DND-41 (cell line): ENCODE measurements at regions not wholly inside any gene's neighbourhood (a gene's known extent, or its start where the extent isn't known, plus 50 kb on each side); places are given as distances from the start of the nearest gene placed in this dataset.

ENCODE experiments used
- ATAC-seq: fragments of 200-7000 bp; cut with Tn5 transposase; 3 replicates; pipeline ENCODE4 v1.9.1; 2021; ENCODE audit warnings: low read depth; ENCODE audit not compliant: insufficient read depth
- DNase-seq: peaks from one replicate; pipeline ENCODE4 v3.0.0-alpha.2; 2020
- H2AFZ ChIP-seq: 2 replicates; pipeline ENCODE4 v1.6.0; 2012; ENCODE audit warnings: low read depth, low read length
- H3K27ac ChIP-seq: 2 replicates; pipeline ENCODE4 v1.5.1; 2012; ENCODE audit warnings: low read length, inconsistent platforms
- H3K27me3 ChIP-seq: fragments of 200-600 bp; sonication (generic); 2 replicates; pipeline ENCODE4 v1.6.0; 2012; ENCODE audit warnings: low read length, mild to moderate bottlenecking, inconsistent platforms; ENCODE audit not compliant: insufficient read depth, poor library complexity
- H3K36me3 ChIP-seq: 2 replicates; pipeline ENCODE4 v1.5.1; 2012; ENCODE audit warnings: low read length, inconsistent platforms; ENCODE audit not compliant: insufficient read depth
- H3K4me1 ChIP-seq: 2 replicates; pipeline ENCODE4 v1.5.1; 2012; ENCODE audit warnings: mild to moderate bottlenecking, low read length; ENCODE audit not compliant: insufficient read depth
- H3K4me2 ChIP-seq: 2 replicates; pipeline ENCODE4 v1.6.0; 2012; ENCODE audit warnings: mild to moderate bottlenecking, moderate library complexity, low read length, inconsistent platforms; ENCODE audit not compliant: insufficient read depth
- H3K4me3 ChIP-seq, 2 experiments: fragments of 200-600 bp in 1 of 2; shearing (Covaris generic) in 1 of 2; 2 replicates each; pipeline ENCODE4 v1.5.1; 2012 to 2016; ENCODE audit warnings: inconsistent platforms in 2 of 2, low read length in 2 of 2, mild to moderate bottlenecking in 2 of 2, low read depth in 1 of 2, moderate library complexity in 1 of 2
- H3K79me2 ChIP-seq: 2 replicates; pipeline ENCODE4 v1.6.0; 2012; ENCODE audit warnings: low read length, inconsistent platforms; ENCODE audit not compliant: insufficient read depth
- H3K9ac ChIP-seq: 2 replicates; pipeline ENCODE4 v1.6.0; 2012; ENCODE audit warnings: low read depth, mild to moderate bottlenecking, inconsistent platforms, low read length, moderate library complexity
- H3K9me3 ChIP-seq: 2 replicates; pipeline ENCODE4 v1.5.1; 2012; ENCODE audit warnings: low read length, moderate library complexity, mild to moderate bottlenecking, inconsistent platforms; ENCODE audit not compliant: insufficient read depth, severe bottlenecking
- H4K20me1 ChIP-seq: 2 replicates; pipeline ENCODE4 v1.6.0; 2012; ENCODE audit warnings: low read length; ENCODE audit not compliant: insufficient read depth
- CTCF ChIP-seq: IDR thresholded peaks from 2 replicates; pipeline ENCODE4 v1.5.1; 2012; ENCODE audit warnings: borderline replicate concordance, low read length, moderate library complexity, mild to moderate bottlenecking; ENCODE audit not compliant: poor library complexity, severe bottlenecking; ENCODE audit errors: extremely low read depth
- EZH2 ChIP-seq: IDR thresholded peaks from 3 replicates; pipeline ENCODE4 v1.6.1; 2012; ENCODE audit warnings: borderline replicate concordance, low read depth, mild to moderate bottlenecking, moderate library complexity, low read length, inconsistent platforms; ENCODE audit not compliant: severe bottlenecking

- Histone ChIP-seq H3K4me1 (no peaks in the 10 kb centered on the region), H3K27ac (no peak overlapping the region), H3K4me2 (no peak overlapping the region), H4K20me1 (no peaks in the 10 kb centered on the region), H3K4me3 (no peak overlapping the region), H3K79me2 (no peaks in the 10 kb centered on the region), H3K9me3 (no peaks in the 10 kb centered on the region), H3K9ac (no peak overlapping the region), H3K27me3 (no peaks in the 10 kb centered on the region), H3K36me3 (no peaks in the 10 kb centered on the region), H2AFZ (no peak overlapping the region)
- no peak for DNase-seq
- TF ChIP-seq EZH2 (no peak), CTCF (no peak)
- no peak for ATAC-seq
Observed at GRCh38 chr19:28794301-28794700, 418.6 kb downstream of the UQCRFS1 start.

GRCh38 chr19:28793391-28794168 lies 419.4 kb downstream of the UQCRFS1 start:
- DNase-seq (no peak), ATAC-seq (no peak)
- H3K4me1 ChIP-seq, result no peaks in the 10 kb centered on the region
- H3K4me2 ChIP-seq, result no peak overlapping the region
- H3K79me2 ChIP-seq, result no peaks in the 10 kb centered on the region
- H3K36me3 ChIP-seq, result no peaks in the 10 kb centered on the region
- H3K9ac ChIP-seq, result no peak overlapping the region
- H3K27me3 ChIP-seq, result no peaks in the 10 kb centered on the region
- no peak overlapping the region for H2AFZ ChIP-seq
- H3K27ac ChIP-seq, result no peak overlapping the region
- TF ChIP-seq EZH2, result no peak
- TF ChIP-seq CTCF, result no peak
- no peak overlapping the region for H3K4me3 ChIP-seq
- no peaks in the 10 kb centered on the region for H3K9me3 ChIP-seq
- no peaks in the 10 kb centered on the region for H4K20me1 ChIP-seq

GRCh38 chr19:28785971-28786370 lies 427.0 kb downstream of the UQCRFS1 start:
- DNase-seq, result no peak
- Histone ChIP-seq H3K4me2 (no peak overlapping the region), H3K79me2 (no peaks in the 10 kb centered on the region), H3K9me3 (peaks cover 11% of the 10 kb centered on the region), H3K27me3 (no peaks in the 10 kb centered on the region), H3K36me3 (no peaks in the 10 kb centered on the region), H3K27ac (no peak overlapping the region), H3K9ac (no peak overlapping the region), H2AFZ (no peak overlapping the region), H3K4me3 (no peak overlapping the region), H3K4me1 (no peaks in the 10 kb centered on the region), H4K20me1 (no peaks in the 10 kb centered on the region)
- no peak for ATAC-seq
- no peak for TF ChIP-seq EZH2
- TF ChIP-seq CTCF, result no peak
